NB4 (cell line): ENCODE measurements at regions not wholly inside any gene's neighbourhood (a gene's known extent, or its start where the extent isn't known, plus 50 kb on each side); places are given as distances from the start of the nearest gene placed in this dataset.
A peak's percentile ranks its signal among the peaks of the same experiment; 100 is the strongest.

Source experiments
- DNase-seq: peaks from one replicate; pipeline ENCODE4 v3.0.0; 2010; ENCODE audit warnings: low read depth
- H3K4me3 ChIP-seq: one replicate; pipeline ENCODE4 v1.5.1; 2011; ENCODE audit warnings: mild to moderate bottlenecking, low read depth, low read length, moderate library complexity
- MYC ChIP-seq: IDR thresholded peaks from 2 replicates; pipeline ENCODE4 v1.6.1; 2011; ENCODE audit warnings: low read depth, low read length
- POLR2A ChIP-seq: IDR thresholded peaks from 2 replicates; pipeline ENCODE4 v1.6.1; 2011; ENCODE audit warnings: mild to moderate bottlenecking; ENCODE audit not compliant: insufficient read length; ENCODE audit errors: extremely low read depth
- TF ChIP-seq, protein P1 (sequence below): IDR thresholded peaks from 2 replicates; pipeline ENCODE4 v1.6.1; 2011; ENCODE audit warnings: low read depth, low read length
- TF ChIP-seq, protein P2 (sequence below): IDR thresholded peaks from one replicate; pipeline ENCODE4 v1.5.1; 2012; ENCODE audit warnings: low read depth, low read length

DNA sequence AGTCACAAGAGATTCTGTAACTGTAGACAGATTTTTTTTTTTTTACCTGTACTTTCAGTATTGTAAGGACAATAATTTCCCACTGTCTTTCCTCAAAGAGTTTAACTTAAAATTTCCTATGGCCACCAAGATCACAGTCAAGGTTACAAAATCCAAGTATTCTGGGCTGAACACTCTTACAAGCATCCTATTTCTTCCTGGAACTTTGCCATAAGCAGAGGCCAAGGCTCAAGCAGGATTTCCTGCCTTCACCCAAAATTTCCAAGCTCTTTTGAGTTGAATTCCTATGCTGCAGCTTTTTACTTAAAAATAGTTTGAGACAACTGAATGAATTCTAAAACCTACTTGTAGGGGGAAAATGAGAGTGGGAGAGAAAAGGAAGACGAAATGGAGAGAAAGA is 299.4 kb downstream of the ZNF516 start:
- no peak for DNase-seq
- TF ChIP-seq POLR2A, result no peak
- TF ChIP-seq MYC, result no peak
- TF ChIP-seq, protein P1, sequence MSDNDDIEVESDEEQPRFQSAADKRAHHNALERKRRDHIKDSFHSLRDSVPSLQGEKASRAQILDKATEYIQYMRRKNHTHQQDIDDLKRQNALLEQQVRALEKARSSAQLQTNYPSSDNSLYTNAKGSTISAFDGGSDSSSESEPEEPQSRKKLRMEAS, result no peak
- TF ChIP-seq, protein P2, sequence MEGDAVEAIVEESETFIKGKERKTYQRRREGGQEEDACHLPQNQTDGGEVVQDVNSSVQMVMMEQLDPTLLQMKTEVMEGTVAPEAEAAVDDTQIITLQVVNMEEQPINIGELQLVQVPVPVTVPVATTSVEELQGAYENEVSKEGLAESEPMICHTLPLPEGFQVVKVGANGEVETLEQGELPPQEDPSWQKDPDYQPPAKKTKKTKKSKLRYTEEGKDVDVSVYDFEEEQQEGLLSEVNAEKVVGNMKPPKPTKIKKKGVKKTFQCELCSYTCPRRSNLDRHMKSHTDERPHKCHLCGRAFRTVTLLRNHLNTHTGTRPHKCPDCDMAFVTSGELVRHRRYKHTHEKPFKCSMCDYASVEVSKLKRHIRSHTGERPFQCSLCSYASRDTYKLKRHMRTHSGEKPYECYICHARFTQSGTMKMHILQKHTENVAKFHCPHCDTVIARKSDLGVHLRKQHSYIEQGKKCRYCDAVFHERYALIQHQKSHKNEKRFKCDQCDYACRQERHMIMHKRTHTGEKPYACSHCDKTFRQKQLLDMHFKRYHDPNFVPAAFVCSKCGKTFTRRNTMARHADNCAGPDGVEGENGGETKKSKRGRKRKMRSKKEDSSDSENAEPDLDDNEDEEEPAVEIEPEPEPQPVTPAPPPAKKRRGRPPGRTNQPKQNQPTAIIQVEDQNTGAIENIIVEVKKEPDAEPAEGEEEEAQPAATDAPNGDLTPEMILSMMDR, result no peak
- H3K4me3 ChIP-seq, result no peak overlapping the region

DNA sequence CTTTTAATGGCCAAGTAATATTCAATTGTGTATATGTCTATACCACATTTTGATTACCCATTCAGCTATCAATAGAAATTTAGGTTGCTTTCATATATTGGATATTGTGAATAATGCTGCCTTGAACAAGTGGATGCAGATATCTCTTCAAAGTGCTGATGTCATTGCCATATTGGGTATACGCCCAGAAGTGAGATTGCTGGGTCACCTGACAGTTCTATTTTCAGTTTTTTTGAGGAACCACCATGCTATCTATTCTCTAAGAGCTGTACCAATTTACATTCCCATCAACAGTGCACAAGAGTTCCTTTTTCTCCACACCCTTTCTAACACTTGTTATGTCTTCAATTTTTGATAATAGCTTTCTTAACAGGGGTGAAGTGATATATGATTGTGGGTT is 306.9 kb downstream of the ZNF516 start:
- TF ChIP-seq POLR2A (no peak), MYC (no peak)
- TF ChIP-seq, protein P2, result no peak
- TF ChIP-seq, protein P1, result no peak
- no peak for DNase-seq
- no peak overlapping the region for H3K4me3 ChIP-seq

DNA sequence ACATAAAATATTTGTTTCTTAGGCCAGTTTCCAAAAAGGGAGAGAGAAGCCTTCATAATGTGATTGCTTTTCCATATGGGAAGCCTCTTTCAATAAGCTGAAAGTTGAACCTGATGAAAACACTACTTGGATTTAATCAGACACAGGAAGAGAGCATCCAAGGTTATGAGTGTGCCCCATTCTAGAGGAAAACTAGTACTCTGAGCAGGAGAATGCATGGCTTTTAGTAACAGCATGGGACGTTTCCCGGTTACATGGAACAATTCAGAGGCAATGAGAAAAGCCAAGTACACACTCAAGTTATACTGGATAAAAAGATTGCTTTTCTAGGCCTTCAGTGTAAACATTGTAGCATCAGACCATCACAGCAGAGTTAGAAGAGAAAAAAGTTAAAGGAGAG is 315.8 kb downstream of the ZNF516 start:
- no peak for DNase-seq
- TF ChIP-seq, protein P1, result no peak
- TF ChIP-seq, protein P2, result no peak
- TF ChIP-seq MYC (no peak), POLR2A (no peak)
- H3K4me3 ChIP-seq, result no peak overlapping the region

DNA sequence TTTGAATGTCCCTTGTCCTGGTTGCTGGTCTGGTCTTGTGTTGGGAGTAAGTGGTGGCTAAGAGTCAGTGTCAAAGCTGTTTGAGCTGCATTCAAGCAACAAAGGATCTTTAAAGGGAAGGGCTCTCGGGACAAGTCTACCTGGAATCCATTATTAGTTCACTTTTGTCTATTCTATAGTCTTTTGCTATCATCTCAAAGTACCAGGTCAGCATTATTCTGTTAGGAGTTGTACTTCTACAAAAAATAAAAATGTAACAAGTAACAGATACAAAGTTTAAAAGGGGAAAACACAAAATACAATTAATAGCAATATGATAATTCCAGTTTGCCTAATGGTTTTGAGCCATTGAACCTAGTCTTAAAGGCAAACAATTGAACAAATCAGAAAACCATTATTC is 317.9 kb downstream of the ZNF516 start:
- no peak overlapping the region for H3K4me3 ChIP-seq
- no peak for DNase-seq
- TF ChIP-seq, protein P2, result no peak

DNA sequence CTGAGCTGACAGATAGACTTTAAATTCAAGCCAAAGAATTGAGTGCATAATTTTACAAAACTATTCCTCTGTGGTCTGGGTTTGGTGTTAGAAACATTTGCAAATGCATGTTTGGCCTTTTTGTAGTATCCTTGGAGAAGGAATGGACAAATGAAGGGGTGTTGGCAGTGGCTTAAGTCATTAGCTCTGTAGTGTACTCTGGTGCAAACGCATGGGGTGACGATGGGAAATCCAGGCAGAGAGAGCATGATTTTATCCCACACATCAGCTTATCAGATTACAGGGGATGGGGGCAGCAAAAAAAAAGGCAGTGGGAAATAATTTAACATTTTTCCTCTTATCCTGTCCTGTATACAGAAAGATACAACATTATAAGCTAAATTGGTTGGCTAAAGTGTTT is 320.6 kb downstream of the ZNF516 start:
- TF ChIP-seq, protein P2, result no peak
- TF ChIP-seq MYC (no peak), POLR2A (no peak)
- no peak overlapping the region for H3K4me3 ChIP-seq
- DNase-seq, result no peak

DNA sequence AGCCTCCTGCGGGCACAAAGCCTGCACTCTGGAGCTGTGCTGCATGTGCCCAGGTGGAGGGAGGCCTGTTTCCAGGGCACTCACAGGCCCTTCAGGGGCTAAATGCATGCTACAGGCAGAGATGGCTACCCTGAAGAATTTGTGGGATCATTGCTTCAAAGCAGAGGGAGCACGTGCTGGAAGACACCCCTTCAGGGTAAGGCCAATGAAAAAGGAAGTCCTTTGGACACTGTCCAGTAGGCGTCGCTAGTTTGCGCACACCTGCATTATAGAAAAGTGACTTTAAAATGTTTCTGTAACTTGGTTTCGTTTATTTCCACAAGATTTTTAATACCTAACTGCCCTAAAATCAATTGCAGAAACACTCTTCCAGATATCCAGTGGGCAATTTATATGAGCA is 325.3 kb downstream of the ZNF516 start:
- TF ChIP-seq MYC (no peak), POLR2A (no peak)
- TF ChIP-seq, protein P1, result peak; percentile 31; the same call in 1 of the 2 replicates
- TF ChIP-seq, protein P2, result peak; percentile 62
- H3K4me3 ChIP-seq, result no peak overlapping the region
- peak; percentile 20 for DNase-seq
